ENCODE measurements at regions not wholly inside any gene's neighbourhood (a gene's known extent, or its start where the extent isn't known, plus 50 kb on each side); places are given as distances from the start of the nearest gene placed in this dataset.
A peak's percentile ranks its signal among the peaks of the same experiment; 100 is the strongest.

GRCh38 chr2:238523158-238524110 is 96.7 kb downstream of the ASB1 start:
- Histone ChIP-seq H3K27me3 (no peaks in the 10 kb centered on the region), H3K9me3 (no peaks in the 10 kb centered on the region), H3K36me3 (no peaks in the 10 kb centered on the region), H3K4me3 (no peak overlapping the region), H3K27ac (no peak overlapping the region), H3K4me1 (no peaks in the 10 kb centered on the region)
- WGBS (ENCODE audit: insufficient coverage, low coverage, low lambda C conversion rate, missing lambda C conversion rate): 43% methylated on average over 3 of the region's 40 CpGs
- peak in 1 of 3 donors; percentile 48 for DNase-seq
- intact Hi-C loops (cut with DNase I): no loop called here
- TF ChIP-seq, protein P1, sequence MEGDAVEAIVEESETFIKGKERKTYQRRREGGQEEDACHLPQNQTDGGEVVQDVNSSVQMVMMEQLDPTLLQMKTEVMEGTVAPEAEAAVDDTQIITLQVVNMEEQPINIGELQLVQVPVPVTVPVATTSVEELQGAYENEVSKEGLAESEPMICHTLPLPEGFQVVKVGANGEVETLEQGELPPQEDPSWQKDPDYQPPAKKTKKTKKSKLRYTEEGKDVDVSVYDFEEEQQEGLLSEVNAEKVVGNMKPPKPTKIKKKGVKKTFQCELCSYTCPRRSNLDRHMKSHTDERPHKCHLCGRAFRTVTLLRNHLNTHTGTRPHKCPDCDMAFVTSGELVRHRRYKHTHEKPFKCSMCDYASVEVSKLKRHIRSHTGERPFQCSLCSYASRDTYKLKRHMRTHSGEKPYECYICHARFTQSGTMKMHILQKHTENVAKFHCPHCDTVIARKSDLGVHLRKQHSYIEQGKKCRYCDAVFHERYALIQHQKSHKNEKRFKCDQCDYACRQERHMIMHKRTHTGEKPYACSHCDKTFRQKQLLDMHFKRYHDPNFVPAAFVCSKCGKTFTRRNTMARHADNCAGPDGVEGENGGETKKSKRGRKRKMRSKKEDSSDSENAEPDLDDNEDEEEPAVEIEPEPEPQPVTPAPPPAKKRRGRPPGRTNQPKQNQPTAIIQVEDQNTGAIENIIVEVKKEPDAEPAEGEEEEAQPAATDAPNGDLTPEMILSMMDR (IDR thresholded peaks at IDR 0.05): no peak
- no peak for TF ChIP-seq POLR2A (IDR thresholded peaks at IDR 0.05)
- ATAC-seq: no peak

DNA sequence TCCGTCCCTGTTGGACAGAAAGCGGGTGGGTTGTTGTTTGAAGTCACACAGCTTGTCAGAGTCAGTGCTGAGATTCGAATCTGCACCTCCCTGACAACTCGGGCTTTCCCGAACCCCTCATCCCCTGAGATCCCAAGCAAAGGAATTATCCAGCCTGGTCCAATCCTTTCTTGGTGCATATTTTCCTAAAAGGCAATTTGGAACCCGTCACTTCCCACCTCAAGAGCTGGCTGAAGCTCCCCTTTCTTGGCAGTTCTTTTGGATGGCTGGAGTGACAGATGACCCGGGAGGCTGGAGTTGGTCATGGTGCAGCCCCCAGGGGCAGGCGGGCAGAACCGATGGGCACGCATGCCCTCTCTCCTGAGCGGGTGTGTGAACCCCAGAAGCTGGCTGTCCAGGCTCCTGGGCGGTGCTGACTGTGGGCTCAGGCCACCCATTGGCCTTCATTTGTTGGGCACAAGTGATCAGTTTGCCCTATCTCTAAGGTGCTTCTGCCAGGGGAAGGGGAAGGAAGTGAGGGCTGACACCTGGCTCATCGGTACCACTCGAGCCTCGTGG is 97.8 kb downstream of the ASB1 start:
- TF ChIP-seq, protein P1 (IDR thresholded peaks at IDR 0.05): no peak
- no peak for TF ChIP-seq POLR2A (IDR thresholded peaks at IDR 0.05)
- intact Hi-C loops (cut with DNase I): no loop called here

DNA sequence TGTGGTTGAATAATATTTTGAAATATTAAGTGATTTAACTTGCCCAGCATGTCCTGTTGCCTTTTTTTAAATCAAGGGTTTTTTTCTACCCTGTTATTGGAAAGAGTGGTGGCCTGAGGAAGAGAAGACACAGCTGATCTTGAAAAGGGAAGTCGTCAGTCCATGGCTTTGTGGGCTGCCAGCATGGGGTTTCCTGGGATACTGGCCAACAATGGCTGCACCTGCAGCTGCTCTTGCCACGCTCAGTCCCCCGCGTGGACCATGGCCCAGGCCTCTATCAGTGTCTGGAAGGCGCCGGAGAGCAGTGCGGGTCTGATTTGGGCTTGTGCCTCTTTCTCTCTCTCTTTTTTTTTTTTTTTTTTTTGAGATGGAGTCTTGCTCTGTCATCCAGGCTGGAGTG is 99.3 kb downstream of the ASB1 start:
- no peak for ATAC-seq
- intact Hi-C loops (cut with DNase I): no loop called here
- TF ChIP-seq, protein P1 (IDR thresholded peaks at IDR 0.05): no peak
- TF ChIP-seq POLR2A (IDR thresholded peaks at IDR 0.05): no peak

More for the DNA sequence above, 97.8 kb downstream of the ASB1 start:
- Histone ChIP-seq H3K27ac (no peak overlapping the region), H3K4me3 (no peak overlapping the region), H3K4me1 (no peaks in the 10 kb centered on the region), H3K36me3 (no peaks in the 10 kb centered on the region), H3K27me3 (no peaks in the 10 kb centered on the region), H3K9me3 (no peaks in the 10 kb centered on the region)
- 86% methylated on average over 6 of the region's 15 CpGs for WGBS (ENCODE audit: insufficient coverage, low coverage, low lambda C conversion rate, missing lambda C conversion rate)
- peak in 1 of 3 donors; percentile 30 for DNase-seq
- no peak for ATAC-seq

GRCh38 chr2:238527565-238527964 is 100.8 kb downstream of the ASB1 start:
- H3K36me3 ChIP-seq: no peaks in the 10 kb centered on the region
- ATAC-seq (no peak), DNase-seq (peak in 1 of 3 donors; percentile 3)
- no peak overlapping the region for H3K4me3 ChIP-seq
- 50% methylated on average over 1 of the region's 3 CpGs for WGBS (ENCODE audit: insufficient coverage, low coverage, low lambda C conversion rate, missing lambda C conversion rate)
- H3K4me1 ChIP-seq: no peaks in the 10 kb centered on the region
- no peaks in the 10 kb centered on the region for H3K27me3 ChIP-seq
- intact Hi-C loops (cut with DNase I): no loop called here
- TF ChIP-seq, protein P1 (IDR thresholded peaks at IDR 0.05): no peak
- no peak overlapping the region for H3K27ac ChIP-seq
- no peaks in the 10 kb centered on the region for H3K9me3 ChIP-seq

More for the DNA sequence above, 99.3 kb downstream of the ASB1 start:
- DNase-seq: peak in 1 of 3 donors; percentile 33
- Histone ChIP-seq H3K4me1 (no peaks in the 10 kb centered on the region), H3K27me3 (no peaks in the 10 kb centered on the region), H3K4me3 (no peak overlapping the region), H3K36me3 (no peaks in the 10 kb centered on the region), H3K9me3 (no peaks in the 10 kb centered on the region), H3K27ac (no peak overlapping the region)
- 69% methylated on average over 7 of the region's 7 CpGs for WGBS (ENCODE audit: insufficient coverage, low coverage, low lambda C conversion rate, missing lambda C conversion rate)
